IMR-90 (cell line): ENCODE measurements at regions not wholly inside any gene's neighbourhood (a gene's known extent, or its start where the extent isn't known, plus 50 kb on each side); places are given as distances from the start of the nearest gene placed in this dataset.

Experiments
- ATAC-seq: fragments of 200-7000 bp; cut with Tn5 transposase; 2 replicates; pipeline ENCODE4 v1.9.1; 2020; ENCODE audit warnings: low read depth, mild to moderate bottlenecking, moderate library complexity
- BruUV-seq: library from RNA; stranded (reverse); fragments of 400-500 nt; replicated peaks from 2 replicates; lab custom pipeline; 2021; lab: Mats Ljungman, UMichigan
- CTCF ChIA-PET: fragments of 300-600 bp; formaldehyde crosslinking; extraction: SDS; loops from one replicate; lab custom pipeline; 2021; ENCODE audit warnings: antibody characterized with exemption; lab: Yijun Ruan, JAX
- POLR2A ChIA-PET: fragments of 300-600 bp; sonication (Branson Sonifier 250); formaldehyde crosslinking; loops from one replicate; lab custom pipeline; 2022; ENCODE audit warnings: antibody characterized with exemption; ENCODE audit not compliant: unreplicated experiment; lab: Charles Lee
- DNase-seq: peaks from one replicate; pipeline ENCODE4 v3.0.0; 2013
- H2AFZ ChIP-seq: replicated peaks from 2 replicates; pipeline ENCODE3; 2013; ENCODE audit warnings: low read length, mild to moderate bottlenecking; ENCODE audit not compliant: poor library complexity
- H2AK5ac ChIP-seq: 2 replicates; pipeline ENCODE4 v1.6.1; 2013; ENCODE audit warnings: low read depth, low read length, inconsistent platforms
- H2AK9ac ChIP-seq: replicated peaks from 2 replicates; pipeline ENCODE3; 2013; ENCODE audit warnings: mild to moderate bottlenecking, low read depth, low read length, moderate library complexity; ENCODE audit not compliant: poor library complexity
- H2BK120ac ChIP-seq: 2 replicates; pipeline ENCODE4 v1.6.1; 2013; ENCODE audit warnings: low read depth, low read length, inconsistent platforms
- H2BK15ac ChIP-seq: 3 replicates; pipeline ENCODE4 v1.6.1; 2013; ENCODE audit warnings: low read depth, low read length, inconsistent platforms
- H2BK20ac ChIP-seq: 2 replicates; pipeline ENCODE4 v1.6.1; 2013; ENCODE audit warnings: low read depth, mild to moderate bottlenecking, inconsistent platforms, low read length, moderate library complexity
- H2BK5ac ChIP-seq: 2 replicates; pipeline ENCODE4 v1.6.1; 2013; ENCODE audit warnings: mild to moderate bottlenecking, low read depth, low read length, inconsistent platforms; ENCODE audit not compliant: poor library complexity, severe bottlenecking
- H3K14ac ChIP-seq: replicated peaks from 2 replicates; pipeline ENCODE4 v1.6.1; 2013; ENCODE audit warnings: low read depth, low read length, inconsistent platforms
- H3K18ac ChIP-seq: 2 replicates; pipeline ENCODE4 v1.6.1; 2013; ENCODE audit warnings: low read depth, low read length, control low read depth
- H3K23ac ChIP-seq: 2 replicates; pipeline ENCODE4 v1.6.1; 2013; ENCODE audit warnings: low read depth, low read length, inconsistent platforms
- H3K27ac ChIP-seq: 2 replicates; pipeline ENCODE4 v1.5.1; 2013; ENCODE audit warnings: mild to moderate bottlenecking, control low read depth, low read length; ENCODE audit not compliant: insufficient read depth
- H3K27me3 ChIP-seq: 2 replicates; pipeline ENCODE4 v1.6.1; 2013; ENCODE audit warnings: low read length; ENCODE audit not compliant: control insufficient read depth, insufficient read depth
- H3K36me3 ChIP-seq: 2 replicates; pipeline ENCODE4 v1.6.1; 2013; ENCODE audit warnings: low read length, mixed read lengths; ENCODE audit not compliant: control insufficient read depth, insufficient read depth
- H3K4ac ChIP-seq: 2 replicates; pipeline ENCODE4 v1.6.1; 2013; ENCODE audit warnings: low read depth, low read length, inconsistent platforms
- H3K4me1 ChIP-seq: 2 replicates; pipeline ENCODE4 v1.6.1; 2013; ENCODE audit warnings: low read length, mixed read lengths; ENCODE audit not compliant: control insufficient read depth, insufficient read depth
- H3K4me2 ChIP-seq: 2 replicates; pipeline ENCODE4 v1.6.1; 2013; ENCODE audit warnings: low read depth, mild to moderate bottlenecking, control low read depth, low read length, moderate library complexity
- H3K4me3 ChIP-seq: 2 replicates; pipeline ENCODE4 v1.5.1; 2013; ENCODE audit warnings: low read depth, mild to moderate bottlenecking, control low read depth, low read length, moderate library complexity; ENCODE audit not compliant: insufficient read depth
- H3K56ac ChIP-seq: 2 replicates; pipeline ENCODE4 v1.6.1; 2013; ENCODE audit warnings: low read length, inconsistent platforms; ENCODE audit not compliant: insufficient read depth; ENCODE audit errors: extremely low read depth
- H3K79me1 ChIP-seq, 2 experiments: 2 replicates each; pipeline ENCODE4 v1.6.1; 2013; ENCODE audit warnings: low read length in 2 of 2, inconsistent platforms in 1 of 2, low read depth in 1 of 2
- H3K9ac ChIP-seq: 2 replicates; pipeline ENCODE4 v1.6.1; 2013; ENCODE audit warnings: low read depth, low read length, control low read depth
- H3K9me1 ChIP-seq: 2 replicates; pipeline ENCODE4 v1.6.1; 2013; ENCODE audit warnings: low read length, inconsistent platforms; ENCODE audit not compliant: insufficient read depth
- H3K9me3 ChIP-seq: 2 replicates; pipeline ENCODE4 v1.6.1; 2013; ENCODE audit warnings: low read length; ENCODE audit not compliant: control insufficient read depth, insufficient read depth
- H4K20me1 ChIP-seq: 2 replicates; pipeline ENCODE4 v1.6.1; 2013; ENCODE audit warnings: low read length, inconsistent platforms; ENCODE audit not compliant: insufficient read depth
- H4K5ac ChIP-seq: 2 replicates; pipeline ENCODE4 v1.6.1; 2013; ENCODE audit warnings: mild to moderate bottlenecking, low read depth, low read length, control low read depth
- H4K8ac ChIP-seq, 2 experiments: 2 replicates each; pipeline ENCODE4 v1.6.1; 2013; ENCODE audit warnings: low read depth in 2 of 2, low read length in 2 of 2, control low read depth in 1 of 2, inconsistent platforms in 1 of 2
- H4K91ac ChIP-seq: 2 replicates; pipeline ENCODE4 v1.6.1; 2013; ENCODE audit warnings: low read depth, low read length, inconsistent platforms; ENCODE audit not compliant: insufficient read depth
- BHLHE40 ChIP-seq: fragments of 150-350 bp; IDR thresholded peaks from 2 replicates; pipeline ENCODE4 v1.6.1; 2016; ENCODE audit warnings: mild to moderate bottlenecking, low read depth, low read length
- CTCF ChIP-seq: conservative IDR thresholded peaks from 2 replicates; pipeline ENCODE4 v1.5.1; 2012; ENCODE audit warnings: mild to moderate bottlenecking, low read depth, low read length, improper control_type of control experiment
- MAFK ChIP-seq: IDR thresholded peaks from 2 replicates; pipeline ENCODE4 v1.6.1; 2012; ENCODE audit warnings: low read depth, low read length, improper control_type of control experiment
- MXI1 ChIP-seq: IDR thresholded peaks from 2 replicates; pipeline ENCODE4 v1.6.1; 2012; ENCODE audit warnings: low read depth, mild to moderate bottlenecking, low read length, moderate library complexity, borderline replicate concordance
- NFE2L2 ChIP-seq: fragments of 150-350 bp; IDR thresholded peaks from 2 replicates; pipeline ENCODE4 v1.6.1; 2016; ENCODE audit warnings: low read depth, mild to moderate bottlenecking, low read length
- POLR2A ChIP-seq: IDR thresholded peaks from 2 replicates; pipeline ENCODE4 v1.6.1; 2012; ENCODE audit warnings: mild to moderate bottlenecking, low read depth, low read length
- RAD21 ChIP-seq: IDR thresholded peaks from 2 replicates; pipeline ENCODE4 v1.6.1; 2012; ENCODE audit warnings: low read length, improper control_type of control experiment
- RCOR1 ChIP-seq: IDR thresholded peaks from 2 replicates; pipeline ENCODE4 v1.6.1; 2012; ENCODE audit warnings: mild to moderate bottlenecking, low read length, improper control_type of control experiment; ENCODE audit not compliant: insufficient replicate concordance
- SMC3 ChIP-seq: fragments of 150-350 bp; IDR thresholded peaks from 2 replicates; pipeline ENCODE4 v1.6.1; 2016; ENCODE audit warnings: low read depth, mild to moderate bottlenecking, antibody characterized with exemption, low read length, moderate library complexity
- USF2 ChIP-seq: fragments of 150-350 bp; IDR thresholded peaks from 2 replicates; pipeline ENCODE4 v1.6.1; 2017; ENCODE audit warnings: mild to moderate bottlenecking, antibody characterized with exemption, low read length, low read depth
- WGBS, 2 experiments: methylation state at CpG; one replicate each; pipeline versions ENCODE4 v1.1.5 to v1.1.7; 2013; ENCODE audit warnings: missing lambda C conversion rate in 2 of 2; ENCODE audit not compliant: insufficient read length in 1 of 2; ENCODE audit errors: extremely low coverage in 2 of 2; 5-methylcytosine and 5-hydroxymethylcytosine counted together
- dilution Hi-C: fragments of 300-500 bp; cut with HindIII; formaldehyde crosslinking; loops from one replicate; pipeline ENCODE4 v1.14.3; 2018; ENCODE audit warnings: low sequenced_read_pairs; ENCODE audit not compliant: unreplicated experiment
- in situ Hi-C: fragments of 300-500 bp; cut with MboI; formaldehyde crosslinking; loops from 3 replicates; pipeline ENCODE4 v1.14.3; 2019; ENCODE audit warnings: low sequenced_read_pairs, inconsistent platforms, mixed read lengths
- intact Hi-C: fragments of 100-400 bp; cut with micrococcal nuclease; formaldehyde crosslinking; loops from 2 replicates; pipeline ENCODE4 v1.10.0; 2022

GRCh38 chr12:53820514-53821306, 68.9 kb upstream of the CISTR start:
- H3K79me1 ChIP-seq, result no peaks in the 10 kb centered on the region
- no peak overlapping the region for H2BK20ac ChIP-seq
- H4K91ac ChIP-seq, result no peak overlapping the region
- H2BK120ac ChIP-seq, result no peak overlapping the region
- H2BK5ac ChIP-seq, result no peak overlapping the region
- dilution Hi-C loops (no loop called here), in situ Hi-C loops (no loop called here), intact Hi-C loops (no loop called here)
- H3K9me3 ChIP-seq, result no peaks in the 10 kb centered on the region
- no peak overlapping the region for H3K23ac ChIP-seq
- H3K9ac ChIP-seq, result no peak overlapping the region
- no peak overlapping the region for H3K4me3 ChIP-seq
- no peak overlapping the region for H3K18ac ChIP-seq
- no peak overlapping the region; a peak in 1 of 4 replicates for H4K8ac ChIP-seq
- TF ChIP-seq MAFK (no peak), NFE2L2 (no peak), RCOR1 (no peak), BHLHE40 (no peak), CTCF (no peak), SMC3 (no peak), RAD21 (no peak), POLR2A (no peak), MXI1 (no peak), USF2 (no peak)
- H2AFZ ChIP-seq, result no peak overlapping the region
- peak; percentile 29; the same call in 1 of the 2 replicates for ATAC-seq
- H3K4me2 ChIP-seq, result no peak overlapping the region
- no peak overlapping the region for H2BK15ac ChIP-seq
- H4K20me1 ChIP-seq, result no peaks in the 10 kb centered on the region
- H2AK9ac ChIP-seq, result no peak overlapping the region
- no peaks in the 10 kb centered on the region; the same call in 1 of the 2 replicates for H3K9me1 ChIP-seq
- DNase-seq, result peak; percentile 34
- H3K27ac ChIP-seq, result no peak overlapping the region
- no CpG with 5 or more reads among the region's 3 CpGs for WGBS, 2 experiments
- H4K5ac ChIP-seq, result no peak overlapping the region
- ChIA-PET POLR2A (no interaction called here), CTCF (interaction anchor here (1.2 kb wide), 1 partner anchor 15 kb away, joined by 3 read pairs; no protein-coding TSS in a partner anchor)
- no peak overlapping the region for H3K4ac ChIP-seq
- BruUV-seq, result no TSS peak
- no peaks in the 10 kb centered on the region for H3K36me3 ChIP-seq
- no peaks in the 10 kb centered on the region; the same call in 1 of the 2 replicates for H3K4me1 ChIP-seq
- H3K14ac ChIP-seq, result no peak overlapping the region
- H3K27me3 ChIP-seq, result peaks cover 36% of the 10 kb centered on the region
- no peak overlapping the region for H2AK5ac ChIP-seq
- H3K56ac ChIP-seq, result no peak overlapping the region
